Neuronal stem cell (in vitro differentiated cells): ENCODE measurements at regions not wholly inside any gene's neighbourhood (a gene's known extent, or its start where the extent isn't known, plus 50 kb on each side); places are given as distances from the start of the nearest gene placed in this dataset.

Experiments
- DNase-seq: peaks from one replicate; pipeline ENCODE4 v3.0.0-alpha.2; 2013; ENCODE audit warnings: low spot score
- H2AFZ ChIP-seq: one replicate; pipeline ENCODE4 v1.6.1; 2013; ENCODE audit warnings: mild to moderate bottlenecking, low read length, inconsistent platforms
- H2AK5ac ChIP-seq: 2 replicates; pipeline ENCODE4 v1.6.1; 2013; ENCODE audit warnings: low read depth, mild to moderate bottlenecking, inconsistent platforms, low read length, moderate library complexity, mixed read lengths
- H2BK120ac ChIP-seq: 2 replicates; pipeline ENCODE4 v1.6.1; 2013; ENCODE audit warnings: low read depth, mild to moderate bottlenecking, inconsistent platforms, low read length, moderate library complexity, mixed read lengths
- H2BK12ac ChIP-seq: one replicate; pipeline ENCODE4 v1.6.1; 2013; ENCODE audit warnings: low read length, inconsistent platforms
- H2BK15ac ChIP-seq: 2 replicates; pipeline ENCODE4 v1.6.1; 2013; ENCODE audit warnings: mild to moderate bottlenecking, low read length, inconsistent platforms, mixed read lengths
- H2BK5ac ChIP-seq: one replicate; pipeline ENCODE4 v1.6.1; 2013; ENCODE audit warnings: inconsistent platforms, mild to moderate bottlenecking, low read length, moderate library complexity
- H3K14ac ChIP-seq: one replicate; pipeline ENCODE4 v1.6.1; 2013; ENCODE audit warnings: low read length, inconsistent platforms
- H3K18ac ChIP-seq: 2 replicates; pipeline ENCODE4 v1.6.1; 2013; ENCODE audit warnings: low read length, inconsistent platforms
- H3K23ac ChIP-seq: 2 replicates; pipeline ENCODE4 v1.6.1; 2013; ENCODE audit warnings: low read depth, mild to moderate bottlenecking, mixed read lengths, low read length, inconsistent platforms; ENCODE audit not compliant: poor library complexity
- H3K27ac ChIP-seq: replicated peaks from 3 replicates; pipeline ENCODE4 v1.5.1; 2013; ENCODE audit warnings: low read length, inconsistent platforms
- H3K27me3 ChIP-seq, 3 experiments: 2 replicates each; pipeline ENCODE4 v1.6.1; 2013; ENCODE audit warnings: low read length in 3 of 3, mild to moderate bottlenecking in 2 of 3, inconsistent platforms in 1 of 3, low read depth in 1 of 3, mixed read lengths in 1 of 3, moderate library complexity in 1 of 3; ENCODE audit not compliant: control insufficient read depth in 3 of 3, insufficient read depth in 3 of 3
- H3K36me3 ChIP-seq, 2 donors: replicated peaks in 1 of 2; 2 replicates each; pipeline ENCODE4 v1.6.1; 2013; ENCODE audit warnings: low read length in 2 of 2; ENCODE audit not compliant: control insufficient read depth in 2 of 2, insufficient read depth in 2 of 2
- H3K4ac ChIP-seq: 2 replicates; pipeline ENCODE4 v1.6.1; 2013; ENCODE audit warnings: inconsistent platforms, mild to moderate bottlenecking, low read length, moderate library complexity
- H3K4me1 ChIP-seq, 2 donors: 1 replicate in 1 of 2; 2 replicates in 1 of 2; pipeline ENCODE4 v1.6.1; 2013; ENCODE audit warnings: low read length in 2 of 2, low read depth in 1 of 2; ENCODE audit not compliant: control insufficient read depth in 2 of 2, insufficient read depth in 1 of 2
- H3K4me2 ChIP-seq: one replicate; pipeline ENCODE4 v1.6.1; 2013; ENCODE audit warnings: mild to moderate bottlenecking, low read length, inconsistent platforms; ENCODE audit not compliant: insufficient read depth, poor library complexity, severe bottlenecking
- H3K4me3 ChIP-seq, 2 donors: 2 replicates each; pipeline ENCODE4 v1.5.1; 2013; ENCODE audit warnings: low read length in 2 of 2, mild to moderate bottlenecking in 2 of 2, inconsistent platforms in 1 of 2, moderate library complexity in 1 of 2
- H3K79me1 ChIP-seq: one replicate; pipeline ENCODE4 v1.6.1; 2013; ENCODE audit warnings: low read depth, mild to moderate bottlenecking, inconsistent platforms, low read length, moderate library complexity
- H3K9ac ChIP-seq: one replicate; pipeline ENCODE4 v1.6.1; 2013; ENCODE audit warnings: mild to moderate bottlenecking, low read depth, low read length, inconsistent platforms; ENCODE audit not compliant: poor library complexity
- H3K9me3 ChIP-seq, 2 donors: replicated peaks in 1 of 2; 2 replicates each; pipeline versions ENCODE3 to v1.6.1; 2013; ENCODE audit warnings: low read length in 2 of 2, mild to moderate bottlenecking in 2 of 2, inconsistent platforms in 1 of 2, low read depth in 1 of 2, mixed read lengths in 1 of 2, moderate library complexity in 1 of 2; ENCODE audit not compliant: control insufficient read depth in 2 of 2, insufficient read depth in 1 of 2
- H4K8ac ChIP-seq: one replicate; pipeline ENCODE4 v1.6.1; 2013; ENCODE audit warnings: low read depth, mild to moderate bottlenecking, inconsistent platforms, low read length, moderate library complexity
- H4K91ac ChIP-seq: one replicate; pipeline ENCODE4 v1.6.1; 2013; ENCODE audit warnings: low read length, low read depth, mild to moderate bottlenecking, inconsistent platforms; ENCODE audit not compliant: poor library complexity
- WGBS, 2 donors: extraction: QIAGEN DNeasy Blood & Tissue Kit; methylation state at CpG; one replicate each; pipeline ENCODE4 v1.1.7; 2013; ENCODE audit warnings: missing lambda C conversion rate in 2 of 2, mixed read lengths in 1 of 2; ENCODE audit not compliant: insufficient read length in 2 of 2, insufficient replicate concordance in 1 of 2; ENCODE audit errors: extremely low coverage in 2 of 2; 5-methylcytosine and 5-hydroxymethylcytosine counted together

GRCh38 chr4:18213576-18214198 is 192.1 kb upstream of the LCORL start:
- no peak overlapping the region for H3K4ac ChIP-seq
- H4K8ac ChIP-seq: no peak overlapping the region
- H3K18ac ChIP-seq: no peak overlapping the region
- no peak overlapping the region for H2AK5ac ChIP-seq
- no peak overlapping the region for H4K91ac ChIP-seq
- H2BK120ac ChIP-seq: no peak overlapping the region
- H3K9me3 ChIP-seq: peaks cover 0 to 2% of the 10 kb centered on the region in 2 donors
- H3K36me3 ChIP-seq: no peaks in the 10 kb centered on the region
- no peak for DNase-seq
- H2AFZ ChIP-seq: no peak overlapping the region
- no peak overlapping the region for H2BK12ac ChIP-seq
- H3K23ac ChIP-seq: peak overlapping the region; percentile 2
- H3K27me3 ChIP-seq: no peaks in the 10 kb centered on the region
- WGBS, 2 donors: no CpG with 5 or more reads among the region's 3 CpGs
- no peak overlapping the region for H2BK15ac ChIP-seq
- no peak overlapping the region for H3K4me3 ChIP-seq
- no peak overlapping the region for H3K4me2 ChIP-seq
- H3K9ac ChIP-seq: no peak overlapping the region
- peaks cover 0 to 2% of the 10 kb centered on the region in 2 donors for H3K4me1 ChIP-seq
- no peak overlapping the region for H2BK5ac ChIP-seq
- H3K79me1 ChIP-seq: no peaks in the 10 kb centered on the region
- H3K14ac ChIP-seq: no peak overlapping the region
- no peak overlapping the region for H3K27ac ChIP-seq

- H2BK120ac ChIP-seq: no peak overlapping the region
- H3K79me1 ChIP-seq: no peaks in the 10 kb centered on the region
- H3K4me1 ChIP-seq: no peaks in the 10 kb centered on the region
- no peak overlapping the region for H2BK5ac ChIP-seq
- no peak overlapping the region for H2BK12ac ChIP-seq
- H3K23ac ChIP-seq: no peak overlapping the region
- H3K9ac ChIP-seq: no peak overlapping the region
- no peaks in the 10 kb centered on the region for H3K36me3 ChIP-seq
- H3K4me3 ChIP-seq: no peak overlapping the region
- no peak overlapping the region for H3K27ac ChIP-seq
- no peak overlapping the region for H4K91ac ChIP-seq
- no peaks in the 10 kb centered on the region for H3K27me3 ChIP-seq
- H2AK5ac ChIP-seq: no peak overlapping the region
- H2BK15ac ChIP-seq: no peak overlapping the region
- no peak overlapping the region for H3K4ac ChIP-seq
- H2AFZ ChIP-seq: no peak overlapping the region
- no peak overlapping the region for H3K14ac ChIP-seq
- DNase-seq: no peak
- H3K18ac ChIP-seq: no peak overlapping the region
- peaks cover 0 to 2% of the 10 kb centered on the region in 2 donors for H3K9me3 ChIP-seq
- H4K8ac ChIP-seq: no peak overlapping the region
- H3K4me2 ChIP-seq: no peak overlapping the region
Measured at GRCh38 chr4:18209448-18209847, 187.9 kb upstream of the LCORL start.

- Histone ChIP-seq H4K91ac (no peak overlapping the region), H3K36me3 (no peaks in the 10 kb centered on the region), H2BK12ac (no peak overlapping the region), H3K4me3 (no peak overlapping the region), H2BK120ac (no peak overlapping the region), H2AK5ac (no peak overlapping the region), H2AFZ (no peak overlapping the region), H3K27me3 (no peaks in the 10 kb centered on the region), H3K4me2 (no peak overlapping the region), H3K27ac (no peak overlapping the region), H3K9me3 (no peaks in the 10 kb centered on the region), H3K4me1 (no peaks in the 10 kb centered on the region), H2BK15ac (no peak overlapping the region), H3K79me1 (no peaks in the 10 kb centered on the region), H3K14ac (no peak overlapping the region), H3K23ac (no peak overlapping the region), H3K18ac (no peak overlapping the region), H2BK5ac (no peak overlapping the region), H3K4ac (no peak overlapping the region), H4K8ac (no peak overlapping the region), H3K9ac (no peak overlapping the region)
- WGBS, 2 donors: no CpG with 5 or more reads among the region's 3 CpGs
- no peak for DNase-seq
Measured at GRCh38 chr4:18203966-18204365, 182.4 kb upstream of the LCORL start.

GRCh38 chr4:18202486-18202885 is 180.9 kb upstream of the LCORL start:
- Histone ChIP-seq H2AK5ac (no peak overlapping the region), H3K36me3 (no peaks in the 10 kb centered on the region), H2AFZ (no peak overlapping the region), H3K27me3 (no peaks in the 10 kb centered on the region), H2BK5ac (no peak overlapping the region), H2BK120ac (no peak overlapping the region), H3K9me3 (no peaks in the 10 kb centered on the region), H4K8ac (no peak overlapping the region), H3K4me2 (no peak overlapping the region), H3K4ac (no peak overlapping the region), H3K27ac (no peak overlapping the region), H3K4me1 (peaks cover 0 to 6% of the 10 kb centered on the region in 2 donors), H3K18ac (no peak overlapping the region), H3K14ac (no peak overlapping the region), H3K79me1 (no peaks in the 10 kb centered on the region), H3K23ac (no peak overlapping the region), H3K9ac (no peak overlapping the region), H3K4me3 (no peak overlapping the region), H4K91ac (no peak overlapping the region), H2BK15ac (no peak overlapping the region), H2BK12ac (no peak overlapping the region)
- 100% methylated on average over 1 of the region's 7 CpGs; no CpG with 5 or more reads in 1 of the 2 donors for WGBS, 2 donors
- no peak for DNase-seq
